GM19397 (cell line): ENCODE measurements at regions not wholly inside any gene's neighbourhood (a gene's known extent, or its start where the extent isn't known, plus 50 kb on each side); places are given as distances from the start of the nearest gene placed in this dataset.
A peak's percentile ranks its signal among the peaks of the same experiment; 100 is the strongest.

ENCODE experiments used
- ATAC-seq: cut with Tn5 transposase; IDR thresholded peaks from one replicate; pipeline ENCODE4 v1.9.1; 2021; ENCODE audit warnings: mild to moderate bottlenecking, moderate library complexity; ENCODE audit not compliant: unreplicated experiment

DNA sequence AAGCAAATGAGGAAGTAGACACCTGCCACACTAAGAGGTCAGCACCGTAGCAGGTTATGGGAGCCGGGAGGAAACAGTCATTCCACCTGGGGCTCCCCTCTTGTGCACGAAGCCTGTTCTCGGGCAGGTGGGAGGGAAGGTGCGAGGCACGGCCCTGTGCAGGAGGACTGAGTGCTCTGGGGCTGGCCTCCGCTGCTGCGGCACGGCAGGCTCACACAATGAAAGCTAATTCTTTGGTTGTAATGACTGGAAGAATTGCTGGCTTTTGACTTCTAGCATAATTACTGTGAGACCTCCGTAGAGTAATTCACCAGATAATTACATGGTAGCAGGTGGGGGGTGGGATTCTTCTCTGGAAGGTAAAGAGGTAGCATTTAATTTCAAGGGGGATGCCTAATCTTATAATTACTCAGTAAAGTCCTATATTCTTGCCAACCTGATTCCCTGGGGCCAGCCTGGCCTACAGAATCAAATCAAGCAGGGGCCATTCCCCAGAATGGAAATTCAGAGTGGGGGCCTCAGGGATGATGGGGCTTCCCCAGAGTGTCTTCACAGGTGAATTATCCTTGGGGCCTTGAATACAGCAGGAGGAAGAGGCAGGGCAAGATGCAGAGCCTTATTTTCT, 129.1 kb downstream of the TPRA1 start:
- ATAC-seq = no peak

DNA sequence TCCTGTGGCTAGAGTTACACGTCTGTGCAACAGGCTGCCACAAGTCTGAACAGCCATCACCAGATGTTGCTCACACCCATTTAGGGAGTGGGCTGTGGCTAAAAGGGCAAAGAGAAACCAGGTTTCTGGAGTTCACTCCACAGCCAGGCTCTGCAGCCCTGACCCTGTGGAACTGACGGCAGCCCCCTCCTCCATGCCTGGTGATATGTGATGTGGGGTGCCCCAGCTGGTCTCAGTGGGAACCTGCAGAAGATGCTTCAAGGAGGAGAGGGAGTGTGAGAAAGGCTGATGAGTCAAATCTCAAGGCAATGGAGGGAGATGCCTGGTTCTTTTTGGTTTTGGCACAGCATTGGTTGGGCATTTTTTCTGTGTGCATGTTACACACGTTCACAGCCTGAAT, 130.6 kb downstream of the TPRA1 start:
- no peak for ATAC-seq

DNA sequence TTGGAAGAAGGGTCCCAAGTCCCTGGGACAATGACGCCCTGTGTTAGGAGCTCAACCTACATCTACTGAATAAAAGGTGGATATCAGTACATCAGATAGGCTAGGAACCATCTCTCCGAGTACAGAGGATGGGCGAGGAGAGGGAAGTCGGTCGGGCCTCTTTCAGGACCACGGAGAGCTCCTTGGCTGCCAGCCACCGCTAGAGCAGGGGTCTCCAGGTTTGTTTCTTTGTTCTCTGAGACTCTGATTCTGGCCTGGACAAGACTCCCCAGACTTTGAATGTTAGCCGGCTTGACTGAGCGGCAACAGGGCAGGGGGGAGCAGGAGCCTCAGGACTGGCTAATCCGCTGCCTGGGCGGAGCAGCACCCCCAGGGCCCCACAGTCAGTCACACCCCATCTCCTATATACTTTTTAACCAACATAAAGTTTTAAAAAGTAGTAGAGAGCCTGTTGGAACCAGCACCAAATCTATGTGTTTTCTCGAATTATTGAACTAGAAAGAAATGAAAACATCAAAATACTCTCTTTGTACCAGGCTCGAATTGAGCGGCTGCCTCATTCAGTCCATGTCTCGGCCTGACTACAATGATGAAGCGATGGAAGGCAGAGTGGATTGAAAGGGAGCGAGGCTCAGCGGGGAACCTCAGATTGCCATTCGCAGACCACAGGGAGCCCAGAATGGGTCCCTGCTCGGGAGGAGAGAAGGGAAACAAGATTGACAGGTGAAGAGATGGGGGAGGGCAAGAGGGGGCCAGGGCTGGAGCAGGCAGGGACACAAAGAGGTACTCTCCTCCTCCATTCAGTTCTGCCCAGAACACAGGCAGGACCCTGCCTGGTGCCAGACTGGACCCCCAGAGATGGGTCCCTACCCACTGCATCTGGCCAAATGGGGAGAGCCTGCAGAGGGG, 131.6 kb downstream of the TPRA1 start:
- ATAC-seq = no peak

DNA sequence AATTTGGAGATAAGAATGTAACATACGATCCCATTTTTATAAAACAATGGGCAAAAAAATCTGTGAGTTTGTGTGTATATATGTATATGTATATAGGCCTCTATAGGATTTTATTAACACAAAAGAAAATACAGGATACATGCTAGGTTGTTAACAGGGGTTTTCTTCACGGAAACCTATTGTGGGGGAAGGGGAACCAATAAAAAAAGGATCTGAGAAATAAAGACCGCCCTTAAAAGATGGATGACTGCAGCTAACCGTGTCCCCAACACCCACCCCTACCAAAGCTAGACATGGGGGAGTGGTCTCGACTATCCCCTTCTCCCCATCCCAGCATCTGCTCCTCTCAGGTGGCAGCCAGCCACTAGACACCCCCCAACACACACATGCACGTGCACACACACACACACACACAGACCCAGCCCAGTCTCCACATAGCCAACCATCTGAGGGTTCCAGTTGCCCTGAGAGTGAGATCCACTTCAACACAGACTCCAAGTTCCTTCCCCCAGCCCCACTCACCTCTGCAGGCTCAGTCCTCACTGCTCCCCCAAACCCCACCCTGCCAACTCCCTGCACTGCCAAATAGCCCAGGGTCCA, 132.9 kb downstream of the TPRA1 start:
- ATAC-seq = no peak

DNA sequence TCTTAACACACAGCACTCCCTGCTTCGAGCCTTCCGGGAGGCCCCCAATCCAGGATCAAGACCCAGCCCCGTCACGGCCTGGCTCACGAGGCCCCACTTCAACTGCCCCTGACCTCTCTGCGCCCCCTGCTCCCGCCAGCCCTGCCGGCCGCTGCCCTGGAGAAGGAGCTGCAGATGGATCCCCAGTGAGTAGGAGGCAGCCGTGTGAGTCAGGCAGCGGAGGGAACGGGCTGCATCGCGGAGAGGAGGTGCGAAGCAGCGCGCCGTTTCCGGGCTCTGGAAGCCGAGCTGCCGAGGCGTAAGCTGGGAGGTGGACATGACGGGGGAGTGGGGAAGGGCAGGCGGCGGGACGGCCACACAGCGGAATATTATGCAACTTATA, 133.4 kb downstream of the TPRA1 start:
- ATAC-seq = no peak

DNA sequence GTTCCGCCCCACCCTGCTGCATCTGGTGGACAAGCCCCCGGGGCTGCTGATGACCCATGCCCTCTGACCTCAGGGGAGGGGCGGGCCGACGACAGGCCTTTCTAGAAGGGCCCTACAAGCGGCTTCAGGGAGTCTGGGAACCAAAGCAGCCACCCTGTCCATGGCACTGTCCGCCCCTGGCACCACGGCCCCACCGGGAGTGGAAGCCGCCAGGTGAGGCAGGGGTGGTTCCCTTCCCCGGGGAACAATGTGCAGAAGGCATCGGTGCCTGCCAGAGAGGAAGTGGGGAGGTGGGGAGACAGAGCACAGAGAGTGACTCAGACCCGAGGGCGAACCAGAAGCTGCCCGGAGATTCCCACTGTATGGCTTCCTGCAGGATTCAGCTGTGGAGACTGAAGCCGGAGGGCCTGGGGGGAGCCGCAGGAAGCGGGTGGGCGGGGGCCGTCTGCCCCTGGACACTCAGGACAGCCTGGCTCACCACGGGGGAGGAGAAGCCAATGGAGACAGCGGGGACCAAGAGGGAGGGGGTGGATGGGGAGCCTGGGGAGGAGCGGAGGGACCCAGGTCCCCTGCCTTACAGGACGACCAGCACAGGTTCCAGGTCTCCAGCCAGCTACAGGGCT, 134.0 kb downstream of the TPRA1 start:
- no peak for ATAC-seq

DNA sequence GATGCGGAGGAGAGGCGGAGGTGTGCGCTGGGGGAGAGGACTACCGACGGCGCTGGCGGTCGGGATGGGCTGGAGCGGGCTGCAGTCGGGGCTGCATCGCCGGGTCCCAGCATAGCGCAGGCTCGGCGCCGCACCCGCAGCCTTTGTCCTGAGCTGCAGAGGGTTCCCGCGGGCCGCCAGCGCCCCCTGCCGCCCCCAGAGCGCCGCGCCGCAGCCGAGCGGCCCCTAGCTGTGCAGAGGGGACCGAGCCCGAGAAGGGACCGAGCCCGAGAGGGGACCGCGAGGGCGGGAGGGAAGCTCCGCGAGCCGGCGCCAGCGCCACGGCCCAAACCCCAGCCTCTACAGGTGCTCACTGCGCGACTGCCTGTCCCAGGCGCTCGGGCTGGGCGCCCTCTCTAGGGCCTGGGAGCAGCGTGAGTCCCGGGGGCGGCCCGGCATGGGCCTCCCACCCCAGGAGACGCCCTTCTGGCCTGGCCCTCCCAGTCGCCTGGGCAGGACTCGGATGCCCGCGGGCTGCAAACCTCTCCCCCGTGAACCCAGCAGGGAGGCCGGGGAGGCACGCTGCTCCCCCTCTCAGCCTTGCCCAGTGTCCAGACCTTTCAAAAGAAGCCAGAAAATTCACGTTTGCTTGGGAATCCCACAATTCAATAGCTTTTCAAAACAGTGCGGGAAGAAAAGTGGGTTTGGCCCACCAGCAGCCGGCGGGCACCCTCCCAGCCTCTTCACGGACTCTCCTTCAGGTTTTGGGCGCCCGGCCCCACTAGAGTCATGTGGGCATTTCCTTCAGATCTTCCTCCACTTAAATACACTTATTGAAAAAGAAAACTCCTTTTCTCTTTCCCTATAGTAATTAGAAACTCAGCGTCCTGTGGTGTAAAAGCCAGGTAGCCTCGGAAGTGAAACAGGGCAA, 134.7 kb downstream of the TPRA1 start:
- peak; percentile 83 for ATAC-seq

DNA sequence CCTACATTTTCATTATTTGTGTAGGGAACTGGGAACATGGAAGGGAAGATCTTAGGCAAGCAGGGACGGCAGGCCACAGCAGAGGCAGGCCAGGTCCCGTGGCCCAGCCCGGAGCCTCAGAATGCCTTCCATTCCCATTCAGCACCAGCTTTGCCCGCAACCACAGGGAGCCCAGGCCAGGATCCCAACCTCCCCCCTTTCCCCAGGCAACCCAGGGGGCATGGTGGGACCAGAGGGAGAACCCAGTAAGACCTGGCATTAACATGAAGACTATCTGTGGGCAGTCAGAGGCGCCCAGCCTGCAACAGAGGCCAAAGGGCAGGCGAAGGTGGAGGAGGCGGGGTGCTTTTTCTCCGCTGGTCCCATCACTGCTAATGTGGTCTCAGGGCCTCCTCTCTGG, 135.6 kb downstream of the TPRA1 start:
- no peak for ATAC-seq

DNA sequence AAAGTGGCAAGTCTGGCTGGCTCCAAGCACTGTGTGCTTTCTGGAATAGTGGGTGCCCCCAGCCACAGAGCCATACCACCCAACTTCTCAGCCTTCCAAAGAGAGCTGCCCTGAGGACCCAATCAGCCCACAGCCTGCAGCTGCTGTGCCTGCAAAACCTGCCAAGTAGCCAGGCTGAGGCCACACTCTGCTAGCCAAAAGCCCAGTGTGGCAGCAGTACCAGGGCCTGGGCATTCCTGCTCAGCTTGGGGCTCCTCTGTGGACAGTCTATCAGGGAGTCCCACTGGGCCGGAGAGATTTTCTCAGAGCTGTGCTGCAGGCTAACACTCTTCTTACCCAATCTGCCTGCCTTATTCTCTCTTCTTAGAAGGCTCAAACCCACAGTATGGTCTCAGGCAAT, 136.5 kb downstream of the TPRA1 start:
- ATAC-seq = no peak

DNA sequence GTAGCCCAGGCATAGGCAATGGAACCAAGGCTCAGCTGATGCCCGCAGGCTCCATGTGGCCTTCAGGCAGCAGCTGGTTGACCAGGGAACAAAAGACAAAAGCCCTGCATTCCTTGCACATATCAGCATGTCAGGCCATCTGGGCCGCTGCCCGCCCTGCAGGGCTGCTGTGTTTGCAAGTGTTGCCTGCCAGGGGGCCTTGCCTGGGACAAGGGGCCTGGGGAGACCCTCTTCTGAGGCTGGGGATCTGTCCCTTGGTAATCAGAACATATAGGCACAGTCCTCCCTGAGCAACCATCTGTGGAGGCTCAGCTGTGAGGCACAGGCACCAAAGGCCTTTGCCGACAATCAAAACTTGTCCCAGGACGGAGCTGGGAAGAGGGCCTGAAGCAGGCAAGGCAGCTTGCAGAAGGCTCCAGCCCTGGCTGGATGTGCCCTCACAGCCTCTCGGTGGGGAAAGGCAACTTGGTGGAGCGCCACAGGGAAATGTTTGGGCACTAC, 138.2 kb downstream of the TPRA1 start:
- no peak for ATAC-seq

DNA sequence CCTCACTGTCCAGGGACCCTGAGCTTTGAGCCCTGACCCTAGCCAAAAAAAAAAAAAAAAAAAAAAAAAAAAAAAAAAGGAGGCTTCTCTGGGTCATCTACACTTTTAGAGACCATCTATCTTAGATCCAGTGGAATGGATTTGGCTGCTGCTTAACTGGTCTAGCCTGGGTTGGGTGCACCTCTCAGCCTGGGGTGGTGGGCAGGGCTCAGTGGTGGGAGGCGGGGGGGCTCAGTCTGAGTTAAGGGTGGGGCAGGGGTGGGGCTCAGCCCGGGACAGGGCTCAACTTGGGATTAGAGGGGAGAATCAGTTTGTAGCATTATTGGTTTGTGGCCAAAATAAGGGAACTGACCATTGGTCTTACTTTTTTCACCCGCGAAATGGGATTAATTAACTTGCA, 139.2 kb downstream of the TPRA1 start:
- no peak for ATAC-seq

DNA sequence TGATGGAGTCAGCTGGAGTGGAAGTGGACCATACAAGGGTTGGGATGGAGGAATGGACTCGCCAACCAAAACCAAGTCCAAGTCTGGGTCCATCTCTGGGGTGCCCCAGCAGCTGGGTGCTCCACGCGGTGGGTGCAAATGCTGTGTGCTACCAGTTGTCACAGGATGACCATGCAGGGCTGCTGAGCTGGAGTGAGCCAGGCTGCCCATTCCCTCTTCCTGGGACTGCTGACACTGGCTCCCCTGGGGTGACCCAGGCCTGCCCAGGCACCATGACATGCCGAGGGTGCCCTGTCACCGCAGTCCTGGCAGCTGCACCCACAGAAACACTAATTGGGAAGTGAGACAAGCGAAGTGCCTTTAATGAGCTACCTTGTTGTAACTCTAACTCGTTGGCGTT, 140.2 kb downstream of the TPRA1 start:
- no peak for ATAC-seq

DNA sequence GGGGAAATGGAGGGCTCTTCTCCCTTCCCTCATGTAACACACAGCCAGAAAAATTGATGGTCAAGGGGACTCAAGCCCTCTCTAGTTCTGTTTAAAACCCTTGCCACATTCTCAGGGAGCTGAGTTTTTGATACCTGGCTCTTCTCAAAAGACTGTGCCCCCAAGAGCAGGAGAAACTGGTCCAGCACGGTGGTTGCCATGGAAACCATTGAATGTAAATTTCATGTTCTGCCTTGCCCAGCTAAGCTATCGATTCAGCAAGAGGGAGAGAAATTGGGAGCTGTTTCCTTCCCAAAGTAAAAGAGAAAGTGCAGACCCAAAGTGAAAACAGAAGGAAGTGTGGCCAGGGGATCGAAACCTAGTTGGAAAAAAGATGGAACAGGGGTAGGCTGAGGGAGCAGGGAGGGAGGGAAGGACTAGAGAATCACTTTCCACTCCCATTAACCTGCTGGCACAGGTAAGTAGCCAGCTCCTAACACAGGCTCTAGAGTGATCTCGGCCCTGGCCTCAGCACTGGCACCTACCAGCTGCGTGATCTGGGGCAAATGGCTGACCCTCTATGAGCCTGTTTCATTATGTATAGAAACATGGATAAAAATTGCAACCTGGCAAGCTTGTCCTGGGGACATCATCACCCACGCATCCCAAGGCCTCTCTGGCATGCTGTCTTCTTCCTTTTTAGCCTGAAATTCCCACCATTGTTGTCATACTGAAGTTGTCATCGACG, 140.9 kb downstream of the TPRA1 start:
- no peak for ATAC-seq

DNA sequence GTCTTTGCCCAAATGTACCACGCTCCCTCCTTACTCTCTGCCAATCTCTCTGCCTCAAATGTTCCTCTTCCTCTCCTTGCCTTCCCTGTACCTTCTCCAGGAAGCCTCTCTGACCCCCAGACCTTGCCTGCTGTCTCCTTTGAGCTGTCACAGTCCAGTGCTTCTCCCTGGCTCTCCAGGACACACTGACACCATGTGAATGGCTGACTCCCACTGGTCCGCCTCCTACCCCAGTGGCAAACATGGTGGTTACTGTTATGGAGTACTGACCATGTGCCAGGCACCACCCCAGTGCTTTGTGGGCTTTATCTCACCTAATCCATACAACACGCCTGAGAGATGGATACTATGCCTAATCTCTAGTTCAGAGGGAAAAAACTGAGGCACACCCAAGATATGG, 141.9 kb downstream of the TPRA1 start:
- ATAC-seq = no peak

DNA sequence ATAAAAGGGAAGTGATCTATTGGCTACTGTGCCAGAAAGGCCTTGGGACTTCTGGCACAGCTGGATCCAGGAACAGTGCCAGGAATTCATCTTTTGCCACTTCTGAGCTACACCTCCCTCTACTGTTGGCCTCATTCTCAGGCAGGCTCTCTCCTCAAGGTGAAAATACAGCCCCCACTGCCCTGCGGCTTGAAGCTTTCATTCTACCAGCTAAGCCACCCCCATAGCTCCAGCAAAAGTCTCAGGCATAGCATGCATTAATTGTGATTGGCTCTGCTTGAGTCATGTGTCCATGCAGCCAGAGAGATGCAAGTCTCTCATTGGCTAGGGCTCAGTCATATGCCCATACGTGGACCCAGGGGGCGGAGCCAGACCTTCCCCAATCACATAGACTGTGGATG, 142.4 kb downstream of the TPRA1 start:
- no peak for ATAC-seq

DNA sequence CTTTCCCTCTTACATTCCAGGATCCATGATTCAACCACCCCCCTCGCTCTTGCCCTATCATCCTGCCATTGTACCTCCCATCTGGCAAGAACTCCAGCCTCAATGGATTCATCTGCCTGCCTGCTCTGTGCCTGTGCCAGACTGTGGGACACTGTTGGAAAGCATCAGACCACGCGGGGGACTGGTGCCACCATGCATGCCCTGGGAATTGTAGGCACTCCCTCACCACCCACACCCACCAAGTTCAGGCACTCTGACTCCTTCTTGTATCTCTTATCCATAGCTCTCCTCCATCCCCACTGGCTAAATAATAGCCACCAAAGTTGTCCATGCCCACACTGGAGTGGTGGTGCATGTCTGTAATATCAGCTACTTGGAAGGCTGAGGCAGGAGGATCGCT, 143.8 kb downstream of the TPRA1 start:
- no peak for ATAC-seq

DNA sequence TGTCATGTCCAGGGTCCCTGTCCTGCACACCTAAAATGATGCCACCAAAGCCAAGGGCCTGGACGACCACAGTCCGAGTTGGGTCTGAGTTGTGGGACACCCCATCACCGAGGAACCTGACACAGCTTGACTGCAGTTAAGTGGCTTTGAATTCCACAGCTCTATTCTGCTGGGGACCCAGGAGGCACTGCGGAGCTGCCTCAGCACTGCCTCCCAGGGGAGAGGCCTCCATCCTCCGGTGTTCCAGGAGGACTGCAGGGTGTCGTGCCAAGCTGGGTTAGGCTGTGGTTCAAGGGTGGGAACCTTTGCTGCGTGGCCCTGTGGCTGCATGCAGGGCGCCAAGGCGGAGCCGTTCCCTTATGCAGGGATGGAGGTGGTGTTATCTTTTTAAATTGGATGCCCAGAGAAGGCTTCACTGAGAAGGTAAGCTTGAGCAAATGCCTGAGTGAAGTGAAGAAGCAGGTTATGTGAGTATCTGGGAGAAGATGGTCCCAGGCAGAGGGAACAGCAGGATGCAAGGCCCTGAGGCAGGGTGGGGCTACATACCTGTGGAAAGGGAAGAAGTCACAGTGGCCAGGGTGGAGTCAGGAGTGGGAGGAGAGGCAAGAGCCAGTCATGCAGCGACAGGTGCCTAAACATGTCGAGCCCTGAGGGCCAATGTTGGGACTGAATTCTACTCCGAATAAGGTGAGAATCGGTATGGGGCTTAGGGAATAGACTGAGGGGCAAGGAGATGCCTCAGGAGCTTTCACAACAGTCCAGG, 144.8 kb downstream of the TPRA1 start:
- ATAC-seq = no peak

DNA sequence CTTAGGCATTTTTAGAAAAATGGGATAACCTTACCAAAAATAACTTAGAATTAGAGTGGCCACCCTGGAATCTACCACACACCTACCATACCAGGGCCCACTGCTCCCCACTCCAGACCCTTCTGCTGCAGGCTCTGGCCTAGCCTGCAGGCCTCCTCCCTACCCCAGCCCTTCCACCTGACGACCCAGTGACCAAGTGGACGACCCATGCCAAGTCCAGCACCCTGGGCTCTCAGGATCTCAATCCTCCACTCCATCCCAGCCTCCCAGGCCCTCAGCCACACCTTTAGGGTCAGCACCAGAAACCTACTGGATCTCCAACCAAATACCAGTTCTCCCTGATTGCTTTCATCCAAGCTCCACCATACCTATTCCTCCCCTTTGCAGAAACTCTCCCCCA, 145.8 kb downstream of the TPRA1 start:
- no peak for ATAC-seq
